Kasumi-1 (cell line): ENCODE measurements at regions not wholly inside any gene's neighbourhood (a gene's known extent, or its start where the extent isn't known, plus 50 kb on each side); places are given as distances from the start of the nearest gene placed in this dataset.

Experiments
- DNase-seq, 2 experiments: peaks; one replicate each; lab custom pipeline; 2025; lab: John Stamatoyannopoulos, UW

GRCh38 chr12:78697817-78698415 lies 166.7 kb upstream of the SYT1 start:
- no peak for DNase-seq

GRCh38 chr12:78698747-78699146 lies 165.8 kb upstream of the SYT1 start:
- DNase-seq = no peak

- DNase-seq = no peak
Measured at GRCh38 chr12:78700565-78700964, 164.0 kb upstream of the SYT1 start.

- no peak for DNase-seq
Measured at GRCh38 chr12:78703820-78704525, 160.6 kb upstream of the SYT1 start.

GRCh38 chr12:78711954-78712353 lies 152.6 kb upstream of the SYT1 start:
- DNase-seq = no peak

- DNase-seq = no peak
Measured at GRCh38 chr12:78712834-78713481, 151.6 kb upstream of the SYT1 start.

GRCh38 chr12:78719721-78720120 lies 144.9 kb upstream of the SYT1 start:
- DNase-seq = no peak

- no peak for DNase-seq
Measured at GRCh38 chr12:78721906-78722305, 142.7 kb upstream of the SYT1 start.

- DNase-seq = no peak
Measured at GRCh38 chr12:78725033-78725432, 139.5 kb upstream of the SYT1 start.

- no peak for DNase-seq
Measured at GRCh38 chr12:78725951-78726580, 138.5 kb upstream of the SYT1 start.

- no peak for DNase-seq
Measured at GRCh38 chr12:78726854-78727253, 137.7 kb upstream of the SYT1 start.

GRCh38 chr12:78732481-78732880 lies 132.1 kb upstream of the SYT1 start:
- no peak for DNase-seq

GRCh38 chr12:78739653-78740052 lies 124.9 kb upstream of the SYT1 start:
- DNase-seq = no peak

- no peak for DNase-seq
Measured at GRCh38 chr12:78746001-78746400, 118.6 kb upstream of the SYT1 start.

GRCh38 chr12:78753058-78753457 lies 111.5 kb upstream of the SYT1 start:
- DNase-seq = no peak

GRCh38 chr12:78756936-78757335 lies 107.6 kb upstream of the SYT1 start:
- no peak for DNase-seq

- DNase-seq = no peak
Measured at GRCh38 chr12:78759367-78759766, 105.2 kb upstream of the SYT1 start.

- no peak for DNase-seq
Measured at GRCh38 chr12:78760906-78761305, 103.7 kb upstream of the SYT1 start.

GRCh38 chr12:78764913-78765312 lies 99.7 kb upstream of the SYT1 start:
- DNase-seq = no peak

- DNase-seq = no peak
Measured at GRCh38 chr12:78767264-78767981, 97.2 kb upstream of the SYT1 start.

GRCh38 chr12:78778339-78778738 lies 86.2 kb upstream of the SYT1 start:
- no peak for DNase-seq

GRCh38 chr12:78787576-78787975 lies 77.0 kb upstream of the SYT1 start:
- no peak for DNase-seq
